ENCODE measurements at regions not wholly inside any gene's neighbourhood (a gene's known extent, or its start where the extent isn't known, plus 50 kb on each side); places are given as distances from the start of the nearest gene placed in this dataset.
"Not testable (repeated sequence)": the region's sequence is repeated elsewhere in the genome, so short reads cannot be mapped to it uniquely, and the experiment has no call there.

GRCh38 chr3:8020047-8020841 lies 481.4 kb upstream of the LMCD1 start:
- DNase-seq: no peak

- DNase-seq: no peak
Observed at GRCh38 chr3:8027954-8028353, 473.7 kb upstream of the LMCD1 start.

GRCh38 chr3:8050283-8050682 lies 451.3 kb upstream of the LMCD1 start:
- DNase-seq: no peak

- no peak for DNase-seq
Observed at GRCh38 chr3:8052659-8053058, 449.0 kb upstream of the LMCD1 start.

- DNase-seq: not testable (repeated sequence)
Observed at GRCh38 chr3:8068135-8068534, 433.5 kb upstream of the LMCD1 start.

- DNase-seq: no peak
Observed at GRCh38 chr3:8069471-8069870, 432.2 kb upstream of the LMCD1 start.

GRCh38 chr3:8070011-8070410 lies 431.6 kb upstream of the LMCD1 start:
- DNase-seq: no peak

GRCh38 chr3:8074740-8075139 lies 426.9 kb upstream of the LMCD1 start:
- not testable (repeated sequence) for DNase-seq

- no peak for DNase-seq
Observed at GRCh38 chr3:8077126-8077525, 424.5 kb upstream of the LMCD1 start.

GRCh38 chr3:8080464-8080863 lies 421.2 kb upstream of the LMCD1 start:
- no peak for DNase-seq

GRCh38 chr3:8085498-8085897 lies 416.1 kb upstream of the LMCD1 start:
- DNase-seq: no peak

- DNase-seq: no peak
Observed at GRCh38 chr3:8087951-8088350, 413.7 kb upstream of the LMCD1 start.

GRCh38 chr3:8094415-8094814 lies 407.2 kb upstream of the LMCD1 start:
- peak; percentile 19 for DNase-seq

- peak; percentile 4 for DNase-seq
Observed at GRCh38 chr3:8095724-8096123, 405.9 kb upstream of the LMCD1 start.

- DNase-seq: no peak
Observed at GRCh38 chr3:8097690-8098089, 403.9 kb upstream of the LMCD1 start.

- DNase-seq: no peak
Observed at GRCh38 chr3:8103954-8104353, 397.7 kb upstream of the LMCD1 start.

GRCh38 chr3:8106921-8107320 lies 394.7 kb upstream of the LMCD1 start:
- no peak for DNase-seq

- DNase-seq: peak; percentile 90
Observed at GRCh38 chr3:8110966-8111798, 390.4 kb upstream of the LMCD1 start.

GRCh38 chr3:8112587-8112986 lies 389.0 kb upstream of the LMCD1 start:
- DNase-seq: no peak

GRCh38 chr3:8113626-8114025 lies 388.0 kb upstream of the LMCD1 start:
- no peak for DNase-seq

- no peak for DNase-seq
Observed at GRCh38 chr3:8128686-8129085, 372.9 kb upstream of the LMCD1 start.

- DNase-seq: no peak
Observed at GRCh38 chr3:8136553-8136952, 365.1 kb upstream of the LMCD1 start.

- DNase-seq: no peak
Observed at GRCh38 chr3:8143186-8143585, 358.4 kb upstream of the LMCD1 start.

- DNase-seq: no peak
Observed at GRCh38 chr3:8145661-8146060, 356.0 kb upstream of the LMCD1 start.

Data from hematopoietic multipotent progenitor cell treated with erythropoietin and hydrocortisone succinate and interleukin-3 and kit ligand, for 4 days (in vitro differentiated cells).